Ishikawa (cell line): ENCODE measurements at regions not wholly inside any gene's neighbourhood (a gene's known extent, or its start where the extent isn't known, plus 50 kb on each side); places are given as distances from the start of the nearest gene placed in this dataset.

ENCODE experiments used
- CEBPB ChIP-seq: IDR thresholded peaks from 2 replicates; pipeline ENCODE4 v1.6.1; 2012
- EGR1 ChIP-seq: IDR thresholded peaks from 2 replicates; pipeline ENCODE4 v1.6.1; 2012
- EP300 ChIP-seq: IDR thresholded peaks from 2 replicates; pipeline ENCODE4 v1.6.1; 2012; ENCODE audit warnings: borderline replicate concordance
- FOXM1 ChIP-seq: IDR thresholded peaks from 2 replicates; pipeline ENCODE4 v1.6.1; 2012; ENCODE audit warnings: low read depth, borderline replicate concordance
- RAD21 ChIP-seq: IDR thresholded peaks from 2 replicates; pipeline ENCODE4 v1.6.1; 2012; ENCODE audit warnings: low read depth
- TAF1 ChIP-seq: IDR thresholded peaks from 2 replicates; pipeline ENCODE4 v1.6.1; 2012; ENCODE audit warnings: low read depth, mild to moderate bottlenecking
- TCF12 ChIP-seq: IDR thresholded peaks from 2 replicates; pipeline ENCODE4 v1.6.1; 2012; ENCODE audit warnings: low read depth
- YY1 ChIP-seq: IDR thresholded peaks from 2 replicates; pipeline ENCODE4 v1.6.1; 2012; ENCODE audit warnings: low read depth
- ZBTB7A ChIP-seq: IDR thresholded peaks from 2 replicates; pipeline ENCODE4 v1.6.1; 2012; ENCODE audit warnings: low read depth
- TF ChIP-seq, protein P1 (sequence below): IDR thresholded peaks from 2 replicates; pipeline ENCODE4 v1.6.1; 2012; ENCODE audit warnings: low read depth, mild to moderate bottlenecking
- TF ChIP-seq, protein P2 (sequence below): IDR thresholded peaks from 2 replicates; pipeline ENCODE4 v1.6.1; 2012

DNA sequence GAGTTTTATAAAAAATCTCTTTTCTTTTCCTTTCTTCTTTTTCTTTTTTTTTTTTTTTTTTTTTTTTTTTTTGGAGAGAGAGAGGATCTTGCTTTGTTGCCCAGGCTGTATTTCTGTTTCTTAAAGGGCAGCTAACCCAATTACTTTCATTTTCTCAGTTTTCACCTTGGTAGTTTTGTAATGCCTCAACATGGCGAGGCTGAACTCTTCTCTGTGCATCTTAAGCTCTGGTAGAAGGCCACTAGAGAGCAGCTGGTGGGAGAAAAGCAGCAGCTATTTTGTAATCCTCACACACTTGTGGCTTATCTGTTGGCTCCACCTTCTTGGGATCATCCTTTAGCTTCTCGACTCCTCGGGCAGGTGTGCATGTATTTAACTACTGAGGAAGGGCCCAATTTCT, 152.2 kb upstream of the MEIS2 start:
- TF ChIP-seq ZBTB7A (no peak), RAD21 (no peak), EP300 (no peak), TAF1 (no peak), FOXM1 (no peak), YY1 (no peak), EGR1 (no peak), CEBPB (no peak), TCF12 (no peak)
- TF ChIP-seq, protein P1, sequence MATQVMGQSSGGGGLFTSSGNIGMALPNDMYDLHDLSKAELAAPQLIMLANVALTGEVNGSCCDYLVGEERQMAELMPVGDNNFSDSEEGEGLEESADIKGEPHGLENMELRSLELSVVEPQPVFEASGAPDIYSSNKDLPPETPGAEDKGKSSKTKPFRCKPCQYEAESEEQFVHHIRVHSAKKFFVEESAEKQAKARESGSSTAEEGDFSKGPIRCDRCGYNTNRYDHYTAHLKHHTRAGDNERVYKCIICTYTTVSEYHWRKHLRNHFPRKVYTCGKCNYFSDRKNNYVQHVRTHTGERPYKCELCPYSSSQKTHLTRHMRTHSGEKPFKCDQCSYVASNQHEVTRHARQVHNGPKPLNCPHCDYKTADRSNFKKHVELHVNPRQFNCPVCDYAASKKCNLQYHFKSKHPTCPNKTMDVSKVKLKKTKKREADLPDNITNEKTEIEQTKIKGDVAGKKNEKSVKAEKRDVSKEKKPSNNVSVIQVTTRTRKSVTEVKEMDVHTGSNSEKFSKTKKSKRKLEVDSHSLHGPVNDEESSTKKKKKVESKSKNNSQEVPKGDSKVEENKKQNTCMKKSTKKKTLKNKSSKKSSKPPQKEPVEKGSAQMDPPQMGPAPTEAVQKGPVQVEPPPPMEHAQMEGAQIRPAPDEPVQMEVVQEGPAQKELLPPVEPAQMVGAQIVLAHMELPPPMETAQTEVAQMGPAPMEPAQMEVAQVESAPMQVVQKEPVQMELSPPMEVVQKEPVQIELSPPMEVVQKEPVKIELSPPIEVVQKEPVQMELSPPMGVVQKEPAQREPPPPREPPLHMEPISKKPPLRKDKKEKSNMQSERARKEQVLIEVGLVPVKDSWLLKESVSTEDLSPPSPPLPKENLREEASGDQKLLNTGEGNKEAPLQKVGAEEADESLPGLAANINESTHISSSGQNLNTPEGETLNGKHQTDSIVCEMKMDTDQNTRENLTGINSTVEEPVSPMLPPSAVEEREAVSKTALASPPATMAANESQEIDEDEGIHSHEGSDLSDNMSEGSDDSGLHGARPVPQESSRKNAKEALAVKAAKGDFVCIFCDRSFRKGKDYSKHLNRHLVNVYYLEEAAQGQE: no peak
- TF ChIP-seq, protein P2, sequence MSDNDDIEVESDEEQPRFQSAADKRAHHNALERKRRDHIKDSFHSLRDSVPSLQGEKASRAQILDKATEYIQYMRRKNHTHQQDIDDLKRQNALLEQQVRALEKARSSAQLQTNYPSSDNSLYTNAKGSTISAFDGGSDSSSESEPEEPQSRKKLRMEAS: no peak
